ENCODE measurements at regions not wholly inside any gene's neighbourhood (a gene's known extent, or its start where the extent isn't known, plus 50 kb on each side); places are given as distances from the start of the nearest gene placed in this dataset.

DNA sequence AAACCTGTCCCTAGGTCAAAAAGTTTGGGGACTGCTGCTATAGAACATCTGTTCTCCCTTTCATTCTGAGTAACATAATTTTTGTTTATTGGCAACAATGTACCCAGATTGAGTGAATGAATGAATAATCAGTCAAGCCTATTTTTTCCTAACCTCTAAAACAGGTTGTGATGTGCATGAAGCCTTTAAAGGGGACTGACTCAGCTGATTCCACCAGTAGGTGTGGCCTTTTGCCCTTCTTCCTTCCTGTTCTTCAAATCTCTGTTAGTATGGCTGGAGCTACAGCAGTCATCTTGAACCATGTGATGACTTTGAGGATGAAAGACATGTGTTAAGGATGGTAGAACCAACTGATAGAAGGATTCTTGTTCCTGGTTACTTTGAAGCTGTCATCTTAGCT, 476.1 kb downstream of the NUF2 start:
- Histone ChIP-seq H3K9ac (ENCODE audit: low read length) (no peak overlapping the region), H2BK120ac (ENCODE audit: insufficient read depth, low read length, poor library complexity) (no peak overlapping the region)

DNA sequence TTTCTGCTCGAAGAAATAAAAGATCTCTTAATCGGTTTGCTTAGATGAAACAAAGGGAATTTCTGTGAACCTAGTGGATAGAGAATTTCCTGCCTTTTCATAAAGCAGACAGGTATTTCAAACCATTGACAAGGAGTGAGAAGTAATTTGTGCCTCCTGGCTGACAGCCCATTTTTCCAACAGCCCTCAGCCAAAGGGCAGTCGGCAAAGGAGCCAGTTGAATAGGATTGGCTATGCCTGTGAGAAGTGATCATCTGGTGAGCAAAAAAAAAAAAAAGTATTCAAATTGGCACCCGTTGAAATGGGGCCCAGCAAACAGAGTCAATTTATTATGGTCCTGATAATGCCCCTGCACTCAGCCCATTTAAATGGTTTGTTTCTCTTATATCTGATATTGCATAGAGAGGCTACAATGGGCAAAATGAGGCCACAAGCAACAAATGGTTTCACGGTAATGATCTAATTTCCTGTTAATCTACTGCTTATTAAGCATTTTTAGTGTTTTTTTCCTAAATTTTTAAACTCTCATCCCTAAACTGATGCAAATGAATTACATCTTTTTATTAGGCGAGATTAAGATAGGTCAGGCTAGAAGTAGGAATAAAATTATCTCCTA, 477.5 kb downstream of the NUF2 start:
- no peak overlapping the region for H3K23ac ChIP-seq (ENCODE audit: low read length)
- H3K27ac ChIP-seq (ENCODE audit: low read depth, low read length): no peak overlapping the region
- H3K4me2 ChIP-seq (ENCODE audit: low read length): no peak overlapping the region
- no peak overlapping the region for H2BK12ac ChIP-seq (ENCODE audit: low read length)
- H3K14ac ChIP-seq (ENCODE audit: low read length): no peak overlapping the region
- DNase-seq: no peak
- H3K79me1 ChIP-seq (ENCODE audit: low read length): no peaks in the 10 kb centered on the region
- no peak overlapping the region for H3K4me3 ChIP-seq (ENCODE audit: low read depth, low read length)
- no peak overlapping the region for H4K91ac ChIP-seq (ENCODE audit: low read depth, low read length)
- no peaks in the 10 kb centered on the region for H3K79me2 ChIP-seq (ENCODE audit: control insufficient read depth, insufficient read depth, low read length, poor library complexity)
- no peaks in the 10 kb centered on the region for H3K36me3 ChIP-seq (ENCODE audit: control insufficient read depth in 1 of 2, insufficient read depth in 2 of 2, low read length in 2 of 2)
- no peaks in the 10 kb centered on the region for H3K27me3 ChIP-seq (ENCODE audit: insufficient read depth, low read length)
- no peak overlapping the region for H2BK120ac ChIP-seq (ENCODE audit: insufficient read depth, low read length, poor library complexity)
- H4K8ac ChIP-seq (ENCODE audit: low read depth, low read length): no peak overlapping the region
- no peaks in the 10 kb centered on the region for H3K4me1 ChIP-seq (ENCODE audit: control insufficient read depth in 1 of 2, insufficient read depth in 2 of 2, low read length in 2 of 2)
- no CpG with 5 or more reads among the region's 6 CpGs for WGBS (ENCODE audit: extremely low coverage, insufficient coverage, insufficient read length)
- H3K4ac ChIP-seq (ENCODE audit: low read depth, low read length): no peak overlapping the region
- no peak overlapping the region for H2BK5ac ChIP-seq (ENCODE audit: low read depth, low read length, poor library complexity)
- no peak overlapping the region for H2AK5ac ChIP-seq (ENCODE audit: low read length)
- no peak overlapping the region for H2AFZ ChIP-seq (ENCODE audit: insufficient read depth, low read length, poor library complexity)
- H3K18ac ChIP-seq (ENCODE audit: low read length): no peak overlapping the region
- no peak overlapping the region for H3K9ac ChIP-seq (ENCODE audit: low read length)
- no peaks in the 10 kb centered on the region for H3K9me3 ChIP-seq (ENCODE audit: insufficient read depth, low read depth, low read length)
- H4K12ac ChIP-seq (ENCODE audit: low read depth, low read length): no peak overlapping the region

More for the DNA sequence above, 476.1 kb downstream of the NUF2 start:
- H2BK5ac ChIP-seq (ENCODE audit: low read depth, low read length, poor library complexity): no peak overlapping the region
- no peak overlapping the region for H4K91ac ChIP-seq (ENCODE audit: low read depth, low read length)
- H3K4me3 ChIP-seq (ENCODE audit: low read depth, low read length): no peak overlapping the region
- H3K27ac ChIP-seq (ENCODE audit: low read depth, low read length): no peak overlapping the region
- DNase-seq: no peak
- H3K4me1 ChIP-seq (ENCODE audit: control insufficient read depth in 1 of 2, insufficient read depth in 2 of 2, low read length in 2 of 2): no peaks in the 10 kb centered on the region
- no peak overlapping the region for H4K12ac ChIP-seq (ENCODE audit: low read depth, low read length)
- no peaks in the 10 kb centered on the region for H3K79me2 ChIP-seq (ENCODE audit: control insufficient read depth, insufficient read depth, low read length, poor library complexity)
- no peaks in the 10 kb centered on the region for H3K36me3 ChIP-seq (ENCODE audit: control insufficient read depth in 1 of 2, insufficient read depth in 2 of 2, low read length in 2 of 2)
- no peaks in the 10 kb centered on the region for H3K27me3 ChIP-seq (ENCODE audit: insufficient read depth, low read length)
- H3K9me3 ChIP-seq (ENCODE audit: insufficient read depth, low read depth, low read length): no peaks in the 10 kb centered on the region
- no peak overlapping the region for H3K4ac ChIP-seq (ENCODE audit: low read depth, low read length)
- H3K18ac ChIP-seq (ENCODE audit: low read length): no peak overlapping the region
- no peak overlapping the region for H4K8ac ChIP-seq (ENCODE audit: low read depth, low read length)
- no peaks in the 10 kb centered on the region for H3K79me1 ChIP-seq (ENCODE audit: low read length)
- H2BK12ac ChIP-seq (ENCODE audit: low read length): no peak overlapping the region
- H3K4me2 ChIP-seq (ENCODE audit: low read length): no peak overlapping the region
- H2AFZ ChIP-seq (ENCODE audit: insufficient read depth, low read length, poor library complexity): no peak overlapping the region
- no peak overlapping the region for H3K23ac ChIP-seq (ENCODE audit: low read length)
- H3K14ac ChIP-seq (ENCODE audit: low read length): no peak overlapping the region
- H2AK5ac ChIP-seq (ENCODE audit: low read length): no peak overlapping the region

DNA sequence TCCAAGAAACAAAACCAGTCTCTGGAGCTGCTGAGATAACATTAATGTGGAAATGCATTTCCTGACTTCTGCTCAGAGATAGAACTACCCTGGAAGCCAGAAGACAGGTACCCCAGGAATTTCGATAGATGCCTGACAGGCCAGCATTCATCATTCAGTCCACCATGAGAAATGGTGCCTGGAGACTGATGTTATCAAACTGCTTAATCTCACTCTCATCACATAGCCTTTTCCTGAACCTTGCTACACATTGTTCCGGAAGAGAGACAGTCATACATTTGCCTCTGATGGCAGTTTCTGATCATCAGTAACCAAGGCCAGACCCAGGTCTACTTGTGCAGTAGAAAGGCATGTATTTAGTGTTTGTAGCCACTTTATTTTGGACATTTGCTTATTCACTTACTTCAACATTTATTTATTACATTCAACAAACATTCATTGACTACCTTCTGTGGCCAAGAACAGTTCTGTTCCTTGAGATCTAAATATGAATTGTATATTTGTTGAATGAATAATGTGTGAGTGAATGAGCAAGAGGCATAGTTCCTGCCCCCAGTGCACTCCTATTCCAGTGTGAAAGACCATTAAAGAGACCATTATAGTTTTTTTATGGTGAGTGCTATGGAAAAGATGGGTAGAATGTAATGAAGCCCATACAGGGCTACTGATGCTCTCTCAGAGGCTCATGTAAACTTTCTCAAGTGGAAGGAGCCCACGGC, 485.7 kb downstream of the NUF2 start:
- peak overlapping the region; percentile 39 for H2BK120ac ChIP-seq (ENCODE audit: insufficient read depth, low read length, poor library complexity)
- no peak overlapping the region for H3K4me3 ChIP-seq (ENCODE audit: low read depth, low read length)
- no peaks in the 10 kb centered on the region for H3K9me3 ChIP-seq (ENCODE audit: insufficient read depth, low read depth, low read length)
- H4K8ac ChIP-seq (ENCODE audit: low read depth, low read length): no peak overlapping the region
- H3K79me1 ChIP-seq (ENCODE audit: low read length): no peaks in the 10 kb centered on the region
- H3K36me3 ChIP-seq (ENCODE audit: control insufficient read depth in 1 of 2, insufficient read depth in 2 of 2, low read length in 2 of 2): no peaks in the 10 kb centered on the region
- H3K14ac ChIP-seq (ENCODE audit: low read length): peak overlapping the region; percentile 21
- DNase-seq: peak; percentile 35 to 58
- H2BK12ac ChIP-seq (ENCODE audit: low read length): peak overlapping the region; percentile 27
- H3K4me2 ChIP-seq (ENCODE audit: low read length): peak overlapping the region; percentile 7
- H4K91ac ChIP-seq (ENCODE audit: low read depth, low read length): no peak overlapping the region
- H4K12ac ChIP-seq (ENCODE audit: low read depth, low read length): no peak overlapping the region
- H3K4me1 ChIP-seq (ENCODE audit: control insufficient read depth in 1 of 2, insufficient read depth in 2 of 2, low read length in 2 of 2): peaks cover 6% of the 10 kb centered on the region in 2 experiments
- no peak overlapping the region for H3K4ac ChIP-seq (ENCODE audit: low read depth, low read length)
- no peak overlapping the region for H3K9ac ChIP-seq (ENCODE audit: low read length)
- no peaks in the 10 kb centered on the region for H3K79me2 ChIP-seq (ENCODE audit: control insufficient read depth, insufficient read depth, low read length, poor library complexity)
- H3K18ac ChIP-seq (ENCODE audit: low read length): no peak overlapping the region
- peak overlapping the region; percentile 60 for H3K27ac ChIP-seq (ENCODE audit: low read depth, low read length)
- peak overlapping the region; percentile 18 for H2BK5ac ChIP-seq (ENCODE audit: low read depth, low read length, poor library complexity)
- H3K23ac ChIP-seq (ENCODE audit: low read length): no peak overlapping the region
- no peak overlapping the region for H2AK5ac ChIP-seq (ENCODE audit: low read length)
- WGBS (ENCODE audit: extremely low coverage, insufficient coverage, insufficient read length): no CpG with 5 or more reads among the region's 3 CpGs
- no peak overlapping the region for H2AFZ ChIP-seq (ENCODE audit: insufficient read depth, low read length, poor library complexity)
- no peaks in the 10 kb centered on the region for H3K27me3 ChIP-seq (ENCODE audit: insufficient read depth, low read length)

DNA sequence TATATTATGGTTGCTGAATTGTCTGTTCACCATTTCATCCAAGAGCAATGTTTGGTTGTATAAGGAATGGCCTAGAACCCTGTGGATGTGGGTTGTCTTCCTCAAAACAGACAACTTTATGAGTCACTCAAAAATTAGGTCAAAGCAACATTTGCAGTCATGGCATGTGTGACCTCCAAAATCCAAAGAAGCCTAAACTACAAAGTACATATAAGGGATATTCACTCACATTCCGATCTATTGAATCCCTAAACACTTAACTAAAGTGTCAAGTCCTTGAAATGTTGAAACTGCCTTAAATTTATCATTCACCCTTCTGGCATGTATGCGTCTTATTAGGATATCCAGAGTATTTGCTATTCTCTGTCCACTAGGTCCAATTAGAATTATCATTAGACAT, 491.5 kb downstream of the NUF2 start:
- no peaks in the 10 kb centered on the region for H3K4me1 ChIP-seq (ENCODE audit: control insufficient read depth in 1 of 2, insufficient read depth in 2 of 2, low read length in 2 of 2)
- no peak overlapping the region for H2BK5ac ChIP-seq (ENCODE audit: low read depth, low read length, poor library complexity)
- H3K23ac ChIP-seq (ENCODE audit: low read length): no peak overlapping the region
- no peak overlapping the region for H2BK120ac ChIP-seq (ENCODE audit: insufficient read depth, low read length, poor library complexity)
- H3K79me1 ChIP-seq (ENCODE audit: low read length): no peaks in the 10 kb centered on the region
- no peak overlapping the region for H2AK5ac ChIP-seq (ENCODE audit: low read length)
- H3K4ac ChIP-seq (ENCODE audit: low read depth, low read length): no peak overlapping the region
- H3K27ac ChIP-seq (ENCODE audit: low read depth, low read length): no peak overlapping the region
- no peak overlapping the region for H3K4me3 ChIP-seq (ENCODE audit: low read depth, low read length)
- H3K36me3 ChIP-seq (ENCODE audit: control insufficient read depth in 1 of 2, insufficient read depth in 2 of 2, low read length in 2 of 2): no peaks in the 10 kb centered on the region
- H4K91ac ChIP-seq (ENCODE audit: low read depth, low read length): no peak overlapping the region
- no peaks in the 10 kb centered on the region for H3K9me3 ChIP-seq (ENCODE audit: insufficient read depth, low read depth, low read length)
- no CpG with 5 or more reads among the region's 2 CpGs for WGBS (ENCODE audit: extremely low coverage, insufficient coverage, insufficient read length)
- peak in 1 of 2 donors; percentile 48 for DNase-seq
- H3K79me2 ChIP-seq (ENCODE audit: control insufficient read depth, insufficient read depth, low read length, poor library complexity): no peaks in the 10 kb centered on the region
- H3K27me3 ChIP-seq (ENCODE audit: insufficient read depth, low read length): no peaks in the 10 kb centered on the region
- no peak overlapping the region for H2BK12ac ChIP-seq (ENCODE audit: low read length)
- H4K12ac ChIP-seq (ENCODE audit: low read depth, low read length): no peak overlapping the region
- H4K8ac ChIP-seq (ENCODE audit: low read depth, low read length): no peak overlapping the region
- no peak overlapping the region for H2AFZ ChIP-seq (ENCODE audit: insufficient read depth, low read length, poor library complexity)
- no peak overlapping the region for H3K18ac ChIP-seq (ENCODE audit: low read length)
- H3K9ac ChIP-seq (ENCODE audit: low read length): no peak overlapping the region
- no peak overlapping the region for H3K14ac ChIP-seq (ENCODE audit: low read length)
- H3K4me2 ChIP-seq (ENCODE audit: low read length): no peak overlapping the region
